Activated naive CD4-positive, alpha-beta T cell treated with anti-CD3 and anti-CD28 coated beads, Interleukin-2, amount 10 ng/mL, durations not matched to agents 7 days and 5 days (primary cell): ENCODE measurements at regions not wholly inside any gene's neighbourhood (a gene's known extent, or its start where the extent isn't known, plus 50 kb on each side); places are given as distances from the start of the nearest gene placed in this dataset.
"Not testable (repeated sequence)": the region's sequence is repeated elsewhere in the genome, so short reads cannot be mapped to it uniquely, and the experiment has no call there.

Experiments used
- CTCF ChIA-PET: fragments of 350-600 bp; sonication (Branson Sonifier 250); formaldehyde crosslinking; loops from one replicate; lab custom pipeline; 2021; ENCODE audit warnings: antibody characterized with exemption; lab: Charles Lee
- DNase-seq: peaks from one replicate; pipeline ENCODE4 v3.0.0-alpha.2; 2020
- H3K27ac Mint-ChIP-seq: one replicate; pipeline ENCODE4 v1.8.0; 2021; ENCODE audit warnings: mild to moderate bottlenecking, moderate library complexity, mixed read lengths
- H3K27me3 Mint-ChIP-seq: one replicate; pipeline ENCODE4 v1.8.0; 2021; ENCODE audit warnings: mild to moderate bottlenecking, mixed read lengths
- H3K36me3 Mint-ChIP-seq: one replicate; pipeline ENCODE4 v1.8.0; 2021; ENCODE audit warnings: mixed read lengths
- H3K4me1 Mint-ChIP-seq: one replicate; pipeline ENCODE4 v1.8.0; 2021; ENCODE audit warnings: mixed read lengths
- H3K4me3 Mint-ChIP-seq: one replicate; pipeline ENCODE4 v1.8.0; 2021; ENCODE audit warnings: mild to moderate bottlenecking, moderate library complexity, mixed read lengths
- H3K9me3 Mint-ChIP-seq: one replicate; pipeline ENCODE4 v1.8.0; 2021; ENCODE audit warnings: mixed read lengths

DNA sequence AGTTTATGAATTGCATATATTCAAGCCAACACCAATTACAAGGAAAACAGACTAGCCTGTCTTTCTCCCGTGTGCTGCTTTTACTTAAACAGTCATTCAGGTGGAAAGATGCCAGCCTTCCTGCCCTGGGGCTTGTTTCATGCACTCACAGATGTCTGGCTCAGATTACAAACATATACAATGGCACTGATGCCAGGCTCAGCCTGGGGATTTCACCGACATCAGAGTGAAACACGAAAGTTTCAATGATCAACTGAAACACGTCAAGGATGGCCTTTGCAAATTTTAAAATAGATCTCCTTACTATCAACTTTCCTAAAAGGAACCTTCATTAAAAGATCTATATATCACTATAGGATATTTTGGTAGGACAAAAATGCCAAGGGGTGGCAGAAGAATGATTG, 1576.5 kb downstream of the EFNA5 start:
- no peak for DNase-seq
- H3K36me3 Mint-ChIP-seq, result no peaks in the 10 kb centered on the region
- H3K27me3 Mint-ChIP-seq, result no peaks in the 10 kb centered on the region
- no peaks in the 10 kb centered on the region for H3K4me1 Mint-ChIP-seq
- CTCF ChIA-PET, result no interaction called here
- H3K4me3 Mint-ChIP-seq, result no peak overlapping the region
- H3K27ac Mint-ChIP-seq, result no peak overlapping the region
- peaks cover 3% of the 10 kb centered on the region for H3K9me3 Mint-ChIP-seq

DNA sequence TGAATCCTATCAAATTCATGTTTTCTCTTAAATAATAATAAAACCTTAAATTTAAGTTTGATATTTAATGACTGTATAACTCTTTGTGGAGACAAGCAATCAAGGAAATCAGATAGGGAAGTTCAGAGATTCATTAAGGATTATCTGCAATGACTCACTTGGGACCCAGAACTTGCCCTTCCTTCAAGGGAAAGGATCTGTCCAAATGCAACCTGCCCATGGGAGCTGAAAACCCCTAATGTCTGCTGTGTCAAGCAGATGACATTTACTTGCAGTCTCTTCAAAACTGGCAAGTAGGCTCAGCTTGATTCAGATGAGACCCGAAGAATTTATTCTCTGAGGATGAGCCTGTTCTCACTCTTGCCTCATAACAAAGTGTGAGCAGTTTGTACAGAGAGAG, 1577.6 kb downstream of the EFNA5 start:
- CTCF ChIA-PET, result no interaction called here
- H3K9me3 Mint-ChIP-seq, result no peaks in the 10 kb centered on the region
- H3K36me3 Mint-ChIP-seq, result no peaks in the 10 kb centered on the region
- H3K27ac Mint-ChIP-seq, result no peak overlapping the region
- no peaks in the 10 kb centered on the region for H3K27me3 Mint-ChIP-seq
- DNase-seq, result no peak
- no peak overlapping the region for H3K4me3 Mint-ChIP-seq
- no peaks in the 10 kb centered on the region for H3K4me1 Mint-ChIP-seq

DNA sequence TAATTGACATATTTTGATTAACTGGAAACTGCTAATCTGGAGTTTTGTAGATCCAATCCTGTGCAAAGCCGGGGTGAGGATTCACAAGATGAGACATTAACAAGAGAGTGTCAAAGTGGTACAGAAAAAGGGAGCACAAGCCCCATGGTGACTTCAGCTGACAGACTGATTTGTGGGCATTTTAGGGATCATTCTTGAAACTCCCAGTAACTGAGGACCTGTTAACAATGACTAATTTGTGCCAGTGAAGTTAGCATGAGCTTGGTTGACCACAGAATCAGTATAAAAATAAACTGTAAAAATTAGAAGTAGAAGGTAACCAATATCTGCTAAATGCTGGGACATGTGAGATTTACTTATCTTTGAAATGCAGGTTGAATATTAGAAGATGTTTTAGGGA, 1578.3 kb downstream of the EFNA5 start:
- no peak overlapping the region for H3K4me3 Mint-ChIP-seq
- H3K9me3 Mint-ChIP-seq, result no peaks in the 10 kb centered on the region
- H3K27ac Mint-ChIP-seq, result no peak overlapping the region
- no peaks in the 10 kb centered on the region for H3K4me1 Mint-ChIP-seq
- CTCF ChIA-PET, result no interaction called here
- no peaks in the 10 kb centered on the region for H3K27me3 Mint-ChIP-seq
- H3K36me3 Mint-ChIP-seq, result no peaks in the 10 kb centered on the region
- no peak for DNase-seq

DNA sequence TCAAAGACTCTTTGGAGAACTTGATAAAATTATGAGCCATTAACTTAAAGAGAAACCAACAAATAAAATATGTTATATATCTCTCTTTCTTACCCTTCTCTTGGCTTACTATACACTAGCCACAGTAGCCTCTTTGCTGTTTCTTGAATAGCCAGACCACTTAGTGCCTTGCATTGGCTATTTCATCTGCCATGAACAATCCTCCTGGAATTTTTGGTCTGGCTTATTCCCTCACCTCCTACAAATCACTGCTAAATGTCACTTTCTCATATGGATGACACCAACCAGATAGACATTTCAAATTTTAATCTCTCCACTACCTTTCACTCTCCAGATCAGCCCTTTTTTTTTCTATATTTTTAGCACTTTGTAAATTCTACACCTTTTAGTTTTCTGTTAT, 1581.7 kb downstream of the EFNA5 start:
- DNase-seq, result no peak
- Mint-ChIP-seq H3K27ac (no peak overlapping the region), H3K4me3 (no peak overlapping the region), H3K9me3 (peaks cover 2% of the 10 kb centered on the region), H3K36me3 (no peaks in the 10 kb centered on the region), H3K27me3 (no peaks in the 10 kb centered on the region), H3K4me1 (no peaks in the 10 kb centered on the region)
- CTCF ChIA-PET, result no interaction called here

DNA sequence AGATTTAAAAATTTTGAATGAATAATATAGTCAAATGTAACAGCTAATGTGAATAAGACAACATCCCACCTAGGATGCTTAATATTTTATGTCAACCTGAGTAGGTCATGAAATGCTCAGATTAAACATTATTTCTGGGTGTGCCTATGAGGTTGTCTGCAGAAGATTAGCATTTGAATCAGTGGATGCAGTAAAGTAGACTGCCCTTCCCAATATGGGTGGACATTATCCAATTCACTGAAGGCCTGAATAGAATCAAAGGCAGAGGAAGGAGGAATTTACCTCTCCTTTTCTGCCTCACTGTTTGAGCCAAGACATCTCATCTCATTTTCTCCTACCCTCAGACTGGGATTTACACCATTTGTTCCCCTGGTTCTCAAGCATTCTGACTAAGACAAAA, 1582.3 kb downstream of the EFNA5 start:
- H3K27me3 Mint-ChIP-seq, result no peaks in the 10 kb centered on the region
- no peaks in the 10 kb centered on the region for H3K4me1 Mint-ChIP-seq
- no peak overlapping the region for H3K27ac Mint-ChIP-seq
- DNase-seq, result no peak
- H3K9me3 Mint-ChIP-seq, result peaks cover 2% of the 10 kb centered on the region
- H3K4me3 Mint-ChIP-seq, result no peak overlapping the region
- no peaks in the 10 kb centered on the region for H3K36me3 Mint-ChIP-seq
- CTCF ChIA-PET, result no interaction called here

DNA sequence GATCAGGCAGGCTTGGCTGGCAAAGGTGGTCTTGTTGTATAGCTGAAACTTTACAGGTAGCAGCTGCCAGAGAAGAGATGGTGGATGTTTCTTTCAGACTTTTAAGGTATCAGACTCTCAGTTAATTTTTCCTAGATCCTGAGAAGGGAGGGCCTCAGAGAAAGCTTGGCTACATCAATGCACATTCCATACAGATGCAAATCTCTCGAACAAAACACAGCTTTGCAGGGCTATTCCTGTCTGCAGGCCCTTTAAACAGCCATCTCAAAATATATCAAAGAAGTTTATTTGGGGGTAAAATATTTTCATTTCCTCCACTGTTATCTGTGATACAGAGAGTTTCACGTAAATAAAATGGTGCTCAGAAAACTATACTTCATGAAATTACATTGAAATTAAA, 1584.4 kb downstream of the EFNA5 start:
- peaks cover 2% of the 10 kb centered on the region for H3K9me3 Mint-ChIP-seq
- no peaks in the 10 kb centered on the region for H3K4me1 Mint-ChIP-seq
- CTCF ChIA-PET, result no interaction called here
- no peak overlapping the region for H3K4me3 Mint-ChIP-seq
- no peaks in the 10 kb centered on the region for H3K27me3 Mint-ChIP-seq
- no peak overlapping the region for H3K27ac Mint-ChIP-seq
- no peak for DNase-seq
- H3K36me3 Mint-ChIP-seq, result no peaks in the 10 kb centered on the region

DNA sequence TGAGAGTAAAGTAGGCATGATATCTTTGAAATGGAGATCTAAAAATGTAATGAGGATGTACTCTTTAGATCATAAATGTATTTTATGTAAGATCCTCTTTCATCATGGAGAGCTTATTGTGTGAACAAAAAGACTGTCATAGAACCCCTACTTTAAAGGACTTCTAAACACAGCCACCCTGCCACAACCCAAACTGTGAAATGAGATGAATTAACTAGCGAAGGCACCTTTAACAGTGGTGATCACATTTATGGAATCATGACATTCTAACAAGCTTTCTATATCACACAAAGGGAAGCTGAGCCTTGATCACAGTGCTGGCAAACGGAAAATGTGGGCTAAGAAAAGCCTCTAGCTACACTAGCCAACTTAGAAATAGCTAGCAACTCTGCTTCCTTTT, 1585.2 kb downstream of the EFNA5 start:
- CTCF ChIA-PET, result no interaction called here
- Mint-ChIP-seq H3K9me3 (peaks cover 2% of the 10 kb centered on the region), H3K4me1 (no peaks in the 10 kb centered on the region), H3K27me3 (no peaks in the 10 kb centered on the region), H3K27ac (no peak overlapping the region), H3K4me3 (no peak overlapping the region), H3K36me3 (no peaks in the 10 kb centered on the region)
- DNase-seq, result no peak

DNA sequence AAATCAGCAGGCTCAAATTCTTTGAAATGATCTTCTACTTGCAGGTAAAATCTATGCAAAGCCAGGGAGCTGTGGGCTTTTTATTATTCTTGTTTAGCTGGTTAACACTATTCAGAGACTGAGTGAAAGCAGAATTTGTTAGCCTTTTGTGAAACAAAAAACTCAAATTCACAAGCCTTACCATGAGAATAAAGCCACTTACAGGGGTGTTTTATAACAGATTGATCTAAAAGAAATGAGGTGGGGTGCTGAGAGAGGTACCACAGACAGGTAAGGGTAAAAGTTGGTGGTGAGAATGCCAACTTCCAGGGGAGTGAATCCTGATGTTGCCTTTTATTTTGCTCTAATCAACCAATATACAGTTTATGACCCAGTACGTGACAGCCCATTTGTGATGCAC, 1585.6 kb downstream of the EFNA5 start:
- no peaks in the 10 kb centered on the region for H3K27me3 Mint-ChIP-seq
- H3K36me3 Mint-ChIP-seq, result no peaks in the 10 kb centered on the region
- CTCF ChIA-PET, result no interaction called here
- no peaks in the 10 kb centered on the region for H3K4me1 Mint-ChIP-seq
- DNase-seq, result no peak
- no peak overlapping the region for H3K27ac Mint-ChIP-seq
- H3K9me3 Mint-ChIP-seq, result peaks cover 2% of the 10 kb centered on the region
- no peak overlapping the region for H3K4me3 Mint-ChIP-seq

DNA sequence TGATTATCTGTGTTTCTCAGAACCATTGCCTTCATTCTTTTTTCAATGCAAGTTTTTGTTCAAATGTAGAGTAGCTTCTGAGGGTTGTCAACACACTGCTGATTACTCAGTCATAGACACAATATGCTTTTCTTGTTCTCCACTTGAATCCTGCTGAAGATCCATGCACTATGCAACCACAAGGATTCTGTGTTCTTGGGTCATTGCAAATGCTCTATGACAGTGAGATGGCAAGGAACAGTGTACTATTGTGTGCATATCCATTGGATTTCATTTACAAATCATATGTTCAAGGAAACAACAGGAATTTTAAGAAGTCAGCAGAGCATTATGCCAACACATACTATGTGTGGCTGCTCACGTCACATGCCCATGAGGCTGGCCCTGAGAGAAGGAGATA, 1590.2 kb downstream of the EFNA5 start:
- DNase-seq, result no peak
- H3K27me3 Mint-ChIP-seq, result no peaks in the 10 kb centered on the region
- H3K36me3 Mint-ChIP-seq, result no peaks in the 10 kb centered on the region
- no peaks in the 10 kb centered on the region for H3K4me1 Mint-ChIP-seq
- no peak overlapping the region for H3K27ac Mint-ChIP-seq
- no peaks in the 10 kb centered on the region for H3K9me3 Mint-ChIP-seq
- H3K4me3 Mint-ChIP-seq, result no peak overlapping the region
- CTCF ChIA-PET, result no interaction called here

DNA sequence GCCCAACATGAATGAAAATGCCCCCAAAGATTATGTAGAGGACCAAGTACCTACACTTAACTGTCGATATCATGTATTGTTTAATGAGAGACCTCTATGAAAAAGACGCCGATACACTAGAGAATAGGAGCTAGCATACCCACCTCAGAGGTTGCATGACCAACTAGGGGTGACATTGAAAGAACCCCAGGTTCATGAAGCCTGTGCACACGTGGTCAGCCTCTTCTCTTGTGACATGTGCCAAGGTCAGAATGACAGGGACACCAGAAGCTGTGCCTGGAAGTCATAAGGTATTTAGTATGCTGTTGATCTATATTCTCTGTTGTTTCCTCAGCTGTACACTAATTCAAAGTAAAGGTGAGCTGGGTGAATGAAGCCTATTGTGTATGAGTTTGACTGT, 1594.1 kb downstream of the EFNA5 start:
- Mint-ChIP-seq H3K4me1 (no peaks in the 10 kb centered on the region), H3K9me3 (no peaks in the 10 kb centered on the region), H3K36me3 (no peaks in the 10 kb centered on the region), H3K27me3 (no peaks in the 10 kb centered on the region), H3K27ac (no peak overlapping the region), H3K4me3 (no peak overlapping the region)
- no peak for DNase-seq
- CTCF ChIA-PET, result no interaction called here

DNA sequence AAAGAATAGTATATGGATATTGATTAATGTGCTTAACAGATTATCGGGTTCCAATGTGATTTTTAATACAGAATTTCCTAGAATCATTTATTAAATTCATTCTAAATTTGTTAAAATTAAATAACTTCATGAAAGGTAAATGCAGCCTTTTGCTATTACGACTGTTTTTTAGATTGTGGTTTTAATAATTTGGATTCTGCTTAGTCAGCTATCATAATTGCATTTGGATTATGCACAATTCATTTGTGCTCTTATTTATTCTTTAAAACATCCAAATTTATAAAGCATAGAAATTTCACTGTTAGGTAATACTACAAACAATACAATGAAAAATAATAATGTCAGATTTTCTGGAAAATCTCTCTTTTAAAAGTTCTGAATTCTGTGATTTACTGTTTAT, 1598.5 kb downstream of the EFNA5 start:
- CTCF ChIA-PET, result no interaction called here
- no peaks in the 10 kb centered on the region for H3K27me3 Mint-ChIP-seq
- H3K4me1 Mint-ChIP-seq, result no peaks in the 10 kb centered on the region
- no peak for DNase-seq
- H3K9me3 Mint-ChIP-seq, result peaks cover 3% of the 10 kb centered on the region
- no peak overlapping the region for H3K27ac Mint-ChIP-seq
- H3K4me3 Mint-ChIP-seq, result no peak overlapping the region
- H3K36me3 Mint-ChIP-seq, result no peaks in the 10 kb centered on the region

DNA sequence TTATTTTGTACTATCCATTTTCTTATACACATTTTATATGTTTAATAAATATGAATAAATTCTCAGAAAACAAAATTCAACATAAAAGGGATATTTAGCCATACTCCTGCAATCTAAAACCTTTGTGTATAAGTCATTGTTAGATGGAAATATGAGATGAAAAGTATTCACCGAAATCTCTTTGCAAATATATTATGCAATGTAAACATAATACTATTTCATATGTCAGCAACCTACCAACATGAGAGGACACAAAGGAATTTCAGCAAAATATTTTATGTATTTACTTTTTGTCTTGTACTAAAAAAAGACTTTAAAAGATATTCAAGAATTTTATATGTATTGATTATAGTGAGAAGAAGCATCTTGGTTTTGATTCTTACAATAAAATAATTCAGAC, 1623.4 kb downstream of the EFNA5 start:
- Mint-ChIP-seq H3K9me3 (peaks cover 2% of the 10 kb centered on the region), H3K4me1 (no peaks in the 10 kb centered on the region), H3K27me3 (no peaks in the 10 kb centered on the region), H3K4me3 (no peak overlapping the region), H3K36me3 (no peaks in the 10 kb centered on the region), H3K27ac (no peak overlapping the region)
- DNase-seq, result no peak
- CTCF ChIA-PET, result no interaction called here

DNA sequence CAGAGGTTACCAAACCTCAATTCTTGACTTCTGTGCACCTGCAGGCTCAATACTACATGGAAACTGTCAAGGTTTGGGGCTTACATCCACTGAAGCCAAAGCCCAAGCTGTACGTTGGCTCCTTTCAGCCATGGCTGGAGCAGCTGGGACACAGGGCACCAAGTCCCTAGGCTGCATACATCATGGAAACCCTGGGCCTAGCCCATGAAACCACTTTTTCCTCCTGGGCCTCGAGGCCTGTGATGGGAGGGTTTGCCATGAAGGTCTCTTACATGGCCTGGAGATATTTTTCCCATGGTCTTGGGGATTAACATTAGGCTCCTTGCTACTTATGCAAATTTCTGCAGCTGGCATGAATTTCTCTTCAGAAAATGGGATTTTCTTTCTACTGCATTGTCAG, 1638.7 kb downstream of the EFNA5 start:
- H3K4me3 Mint-ChIP-seq, H3K27ac Mint-ChIP-seq, H3K36me3 Mint-ChIP-seq, CTCF ChIA-PET, H3K4me1 Mint-ChIP-seq, H3K27me3 Mint-ChIP-seq, DNase-seq: not testable (repeated sequence)
- H3K9me3 Mint-ChIP-seq, result peaks cover 17% of the 10 kb centered on the region

DNA sequence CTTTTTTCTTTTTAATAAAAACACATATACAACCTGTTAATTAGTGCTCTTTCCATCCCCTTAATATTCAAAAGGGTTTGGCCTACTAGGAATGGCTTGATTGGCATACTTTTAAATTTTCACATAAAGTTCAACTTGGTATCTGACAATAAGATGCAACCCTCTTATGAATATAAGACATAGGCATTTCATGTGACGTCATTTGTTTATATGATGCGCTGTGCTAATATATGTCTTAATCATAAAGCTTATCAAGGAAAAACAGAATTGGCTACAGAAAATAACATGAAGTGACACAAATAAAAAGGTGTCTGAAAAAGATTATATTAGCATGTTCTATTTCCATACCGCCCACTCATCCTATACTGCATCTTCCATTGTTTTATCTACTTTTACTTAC, 1642.4 kb downstream of the EFNA5 start:
- Mint-ChIP-seq H3K4me1 (no peaks in the 10 kb centered on the region), H3K4me3 (no peak overlapping the region), H3K36me3 (no peaks in the 10 kb centered on the region), H3K9me3 (peaks cover 16% of the 10 kb centered on the region), H3K27ac (no peak overlapping the region), H3K27me3 (no peaks in the 10 kb centered on the region)
- CTCF ChIA-PET, result no interaction called here
- DNase-seq, result no peak

DNA sequence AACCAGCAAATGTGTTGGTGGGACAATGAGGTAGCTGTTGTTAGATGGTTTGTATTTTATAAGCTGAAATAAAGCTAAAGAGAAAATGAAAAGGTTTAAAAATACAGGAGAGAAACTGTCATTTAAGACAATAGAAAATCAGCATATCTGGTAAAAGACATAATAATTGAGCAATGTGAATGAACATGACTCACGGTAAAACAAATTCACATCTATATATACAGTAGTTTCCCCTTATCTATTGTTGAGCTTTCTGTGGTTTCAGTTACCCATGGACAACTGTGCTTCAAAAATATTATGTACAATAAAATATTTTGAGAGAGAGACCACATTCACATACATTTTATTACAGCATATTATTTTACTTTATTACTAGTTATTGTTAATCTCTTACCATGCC, 1649.8 kb downstream of the EFNA5 start:
- H3K9me3 Mint-ChIP-seq, result no peaks in the 10 kb centered on the region
- H3K36me3 Mint-ChIP-seq, result no peaks in the 10 kb centered on the region
- H3K27me3 Mint-ChIP-seq, result no peaks in the 10 kb centered on the region
- CTCF ChIA-PET, result no interaction called here
- no peak overlapping the region for H3K4me3 Mint-ChIP-seq
- no peak for DNase-seq
- H3K27ac Mint-ChIP-seq, result no peak overlapping the region
- H3K4me1 Mint-ChIP-seq, result no peaks in the 10 kb centered on the region

DNA sequence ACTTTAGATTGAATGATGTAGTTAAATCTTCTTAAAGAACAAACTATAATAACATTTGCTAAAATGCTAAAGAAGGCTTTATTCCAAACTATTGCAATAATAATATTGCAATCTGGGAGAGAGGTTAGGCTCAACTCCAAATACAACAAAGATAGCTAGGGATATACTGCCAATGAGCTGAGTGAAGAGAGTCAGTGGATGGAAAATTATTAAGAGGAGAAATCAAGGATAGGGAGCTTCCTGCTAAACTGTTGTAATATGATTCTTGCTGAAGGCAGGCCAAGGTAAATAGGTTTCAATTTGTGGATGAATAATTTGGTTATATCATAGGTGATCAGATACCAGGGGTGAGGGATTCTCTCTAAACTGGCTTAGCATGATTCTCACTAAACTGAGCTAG, 1651.5 kb downstream of the EFNA5 start:
- no peak for DNase-seq
- Mint-ChIP-seq H3K9me3 (peaks cover 2% of the 10 kb centered on the region), H3K4me1 (no peaks in the 10 kb centered on the region), H3K27ac (no peak overlapping the region), H3K36me3 (no peaks in the 10 kb centered on the region), H3K27me3 (no peaks in the 10 kb centered on the region), H3K4me3 (no peak overlapping the region)
- CTCF ChIA-PET, result no interaction called here
